G401 (cell line): ENCODE measurements at regions not wholly inside any gene's neighbourhood (a gene's known extent, or its start where the extent isn't known, plus 50 kb on each side); places are given as distances from the start of the nearest gene placed in this dataset.
"Not testable (repeated sequence)": the region's sequence is repeated elsewhere in the genome, so short reads cannot be mapped to it uniquely, and the experiment has no call there.

Experiments used
- DNase-seq: peaks from one replicate; pipeline ENCODE4 v3.0.0-alpha.2; 2015; ENCODE audit warnings: low spot score
- in situ Hi-C: cut with HindIII; loops from 2 replicates; pipeline ENCODE4 v1.10.0; 2016; ENCODE audit warnings: low sequenced_read_pairs, mixed read lengths

DNA sequence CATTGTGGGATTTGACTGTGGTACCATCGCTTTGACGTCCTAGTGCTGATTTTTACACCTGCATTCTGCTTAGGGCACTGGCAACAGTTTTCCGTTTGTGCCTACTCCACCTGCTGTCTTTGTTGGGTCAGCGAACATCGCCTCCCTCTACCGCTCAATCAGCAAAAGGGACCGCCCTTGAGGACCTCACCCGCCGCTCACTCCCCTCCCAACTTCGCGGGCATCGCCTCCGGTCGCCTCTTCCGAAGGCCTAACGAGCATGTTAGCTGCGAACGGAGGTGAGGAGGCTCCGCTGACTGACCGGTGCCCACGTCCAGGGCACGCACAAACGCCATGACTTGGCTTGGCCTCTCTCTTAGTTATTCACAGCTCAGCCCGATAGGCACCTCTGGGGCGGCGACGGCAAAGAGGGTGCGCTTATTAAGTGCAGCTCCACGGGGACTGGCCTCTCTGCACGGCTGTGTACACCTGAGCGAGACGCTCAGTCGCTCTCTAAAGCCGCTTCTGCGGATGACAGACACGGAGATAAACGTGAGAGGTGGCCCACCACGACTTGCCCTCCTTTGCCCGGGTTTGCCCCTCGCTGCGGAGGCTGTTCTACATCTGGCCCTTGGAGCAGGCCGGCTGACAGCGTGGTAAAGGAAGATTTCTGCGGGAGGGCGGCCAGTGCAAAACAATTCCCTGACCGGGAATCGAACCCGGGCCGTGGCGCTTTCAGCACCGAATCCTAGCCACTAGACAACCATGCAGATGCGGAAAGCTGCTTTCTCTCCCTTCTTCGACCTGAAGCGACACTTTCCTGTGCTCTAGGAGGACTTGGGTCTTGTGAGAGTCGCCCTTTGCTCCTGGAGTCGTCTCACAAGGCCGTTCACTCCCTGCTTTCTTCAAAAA is 179.5 kb downstream of the FAM72C start:
- in situ Hi-C loops, DNase-seq: not testable (repeated sequence)

- DNase-seq, in situ Hi-C loops: not testable (repeated sequence)
Measured at GRCh38 chr1:143786381-143786780, 185.4 kb downstream of the FAM72C start.

- in situ Hi-C loops, DNase-seq: not testable (repeated sequence)
Measured at GRCh38 chr1:143785883-143786282, 185.9 kb downstream of the FAM72C start.

DNA sequence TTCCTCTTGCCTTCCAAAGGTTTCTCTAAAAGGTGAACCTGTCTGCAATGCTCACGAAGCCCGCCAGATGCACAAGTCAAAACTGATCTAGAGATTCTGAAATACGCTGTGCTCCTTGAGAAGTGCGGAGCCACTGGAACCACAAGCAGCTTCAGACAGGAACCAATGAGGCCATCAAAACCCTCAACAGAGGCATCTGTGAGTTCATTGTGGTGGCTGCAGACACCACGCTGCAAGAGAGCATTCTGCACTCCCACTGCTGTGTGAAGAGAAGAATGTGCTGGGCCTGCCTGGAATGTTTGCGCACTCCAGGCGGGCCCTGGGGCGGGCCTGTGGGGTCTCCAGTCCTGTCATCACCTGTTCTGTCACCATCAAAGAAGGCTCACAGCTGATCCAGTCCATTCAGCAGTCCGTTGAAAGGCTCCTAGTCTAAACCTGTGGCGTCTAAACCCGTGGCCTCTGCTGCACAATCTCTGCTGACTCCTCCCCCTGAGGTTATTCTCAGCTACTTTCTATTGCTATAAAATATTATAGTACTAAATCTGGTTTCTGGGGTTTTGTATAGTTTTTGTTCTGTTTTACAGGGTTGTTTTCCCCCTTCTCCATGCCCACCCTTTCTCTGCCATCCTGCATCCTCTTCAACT is 187.4 kb downstream of the FAM72C start:
- DNase-seq, in situ Hi-C loops: not testable (repeated sequence)

DNA sequence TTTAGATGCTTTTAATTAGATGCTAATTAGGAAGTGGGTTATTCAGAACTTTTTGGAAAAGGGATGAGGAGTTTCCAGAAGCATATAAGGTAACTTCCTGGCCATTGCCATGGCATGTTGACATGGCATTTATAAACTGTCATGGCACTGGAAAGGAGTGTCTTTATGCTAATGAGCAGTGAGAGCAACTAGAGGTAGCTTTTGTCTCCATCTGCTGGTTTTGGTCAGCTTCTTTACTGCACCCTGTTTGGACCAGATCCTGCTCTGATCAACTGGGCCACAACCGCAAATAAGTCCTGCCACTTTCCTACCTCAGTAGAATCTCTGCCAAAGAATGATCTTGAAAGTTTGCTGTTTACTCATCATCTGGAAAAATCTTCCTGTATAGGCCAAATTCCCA is 193.6 kb downstream of the FAM72C start:
- DNase-seq, in situ Hi-C loops: not testable (repeated sequence)

- in situ Hi-C loops, DNase-seq: not testable (repeated sequence)
Measured at GRCh38 chr1:143764831-143765230, 207.0 kb downstream of the FAM72C start.

GRCh38 chr1:143760366-143760765 is 211.4 kb downstream of the FAM72C start:
- in situ Hi-C loops, DNase-seq: not testable (repeated sequence)

GRCh38 chr1:143755961-143756360 is 215.8 kb downstream of the FAM72C start:
- DNase-seq, in situ Hi-C loops: not testable (repeated sequence)

- in situ Hi-C loops: no loop called here
- DNase-seq: no peak
Measured at GRCh38 chr1:143748906-143749305, 222.9 kb downstream of the FAM72C start.

DNA sequence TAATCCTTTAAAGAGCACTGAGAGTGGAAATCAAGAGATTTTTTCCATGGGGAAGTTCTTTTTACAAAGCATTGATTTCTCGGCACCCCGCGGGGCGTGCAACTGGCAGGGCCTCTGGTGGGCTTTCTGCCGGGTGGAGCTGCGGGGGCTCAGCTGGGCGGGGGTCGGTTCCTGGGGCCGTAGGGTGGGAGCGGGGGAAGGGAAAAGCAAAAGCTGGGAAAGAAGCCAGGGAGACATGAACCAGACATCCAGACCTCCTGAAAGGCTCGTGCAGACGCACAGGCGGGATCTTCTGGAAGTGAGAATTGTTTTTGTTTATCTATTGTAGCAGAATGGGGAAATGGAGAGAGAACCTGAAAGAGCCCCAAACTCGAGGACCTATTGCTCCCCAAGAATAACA is 235.2 kb downstream of the FAM72C start:
- in situ Hi-C loops: no loop called here
- peak; percentile 28 for DNase-seq

GRCh38 chr1:143735764-143736461 is 235.9 kb downstream of the FAM72C start:
- in situ Hi-C loops: no loop called here
- peak; percentile 79 for DNase-seq

GRCh38 chr1:143734261-143734660 is 237.5 kb downstream of the FAM72C start:
- in situ Hi-C loops, DNase-seq: not testable (repeated sequence)

- in situ Hi-C loops, DNase-seq: not testable (repeated sequence)
Measured at GRCh38 chr1:143730890-143731289, 240.9 kb downstream of the FAM72C start.

DNA sequence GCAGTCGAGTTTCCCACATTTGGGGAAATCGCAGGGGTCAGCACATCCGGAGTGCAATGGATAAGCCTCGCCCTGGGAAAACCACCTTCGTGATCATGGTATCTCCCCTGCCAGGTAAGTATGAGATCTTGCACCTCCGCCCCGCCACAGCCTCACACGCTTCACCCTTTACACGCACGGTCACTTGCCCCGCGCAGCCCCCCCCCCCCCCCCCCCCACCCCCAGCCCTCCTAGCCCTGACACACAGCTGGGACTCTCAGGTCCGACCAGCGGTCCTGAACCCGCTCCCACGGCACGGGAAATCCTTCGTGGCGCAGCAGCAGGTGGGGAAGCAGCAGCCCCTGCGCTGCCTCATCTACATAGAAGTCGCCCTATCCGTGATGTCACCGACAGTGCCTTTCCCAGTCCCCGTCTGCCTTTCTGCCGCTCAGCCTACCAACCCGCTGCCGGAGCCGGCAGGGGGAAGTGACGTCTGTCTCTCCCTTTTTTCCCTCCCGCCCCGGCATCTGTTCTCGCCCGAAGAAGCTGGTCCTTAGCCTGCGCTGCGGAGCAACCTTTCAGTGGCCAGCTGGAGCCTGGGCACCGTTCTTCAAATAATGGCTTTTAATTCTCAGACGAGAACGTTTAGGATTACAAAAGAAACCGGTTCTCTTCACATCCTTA is 242.2 kb downstream of the FAM72C start:
- in situ Hi-C loops: not testable (repeated sequence)
- peak; percentile 36 for DNase-seq

- in situ Hi-C loops, DNase-seq: not testable (repeated sequence)
Measured at GRCh38 chr1:143728802-143729448, 242.9 kb downstream of the FAM72C start.

GRCh38 chr1:143727263-143727662 is 244.5 kb downstream of the FAM72C start:
- no peak for DNase-seq
- in situ Hi-C loops: no loop called here

DNA sequence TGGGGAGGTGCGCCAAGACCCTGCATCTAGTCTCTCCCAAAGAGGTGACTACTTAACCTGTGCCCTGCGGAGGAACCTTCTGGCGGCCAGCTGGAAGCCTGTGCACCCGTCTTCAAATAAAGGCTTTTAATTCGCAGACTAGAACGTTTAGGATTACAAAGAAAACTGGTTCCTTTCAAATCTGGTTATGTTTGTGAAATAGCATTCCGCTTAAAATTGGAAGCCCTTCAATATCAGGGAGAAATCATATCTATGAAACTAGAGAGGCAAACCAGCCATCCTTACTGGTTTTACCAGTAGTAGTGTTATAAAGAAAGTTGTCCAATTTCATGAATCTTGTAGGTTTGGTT is 250.8 kb downstream of the FAM72C start:
- in situ Hi-C loops: no loop called here
- no peak for DNase-seq

DNA sequence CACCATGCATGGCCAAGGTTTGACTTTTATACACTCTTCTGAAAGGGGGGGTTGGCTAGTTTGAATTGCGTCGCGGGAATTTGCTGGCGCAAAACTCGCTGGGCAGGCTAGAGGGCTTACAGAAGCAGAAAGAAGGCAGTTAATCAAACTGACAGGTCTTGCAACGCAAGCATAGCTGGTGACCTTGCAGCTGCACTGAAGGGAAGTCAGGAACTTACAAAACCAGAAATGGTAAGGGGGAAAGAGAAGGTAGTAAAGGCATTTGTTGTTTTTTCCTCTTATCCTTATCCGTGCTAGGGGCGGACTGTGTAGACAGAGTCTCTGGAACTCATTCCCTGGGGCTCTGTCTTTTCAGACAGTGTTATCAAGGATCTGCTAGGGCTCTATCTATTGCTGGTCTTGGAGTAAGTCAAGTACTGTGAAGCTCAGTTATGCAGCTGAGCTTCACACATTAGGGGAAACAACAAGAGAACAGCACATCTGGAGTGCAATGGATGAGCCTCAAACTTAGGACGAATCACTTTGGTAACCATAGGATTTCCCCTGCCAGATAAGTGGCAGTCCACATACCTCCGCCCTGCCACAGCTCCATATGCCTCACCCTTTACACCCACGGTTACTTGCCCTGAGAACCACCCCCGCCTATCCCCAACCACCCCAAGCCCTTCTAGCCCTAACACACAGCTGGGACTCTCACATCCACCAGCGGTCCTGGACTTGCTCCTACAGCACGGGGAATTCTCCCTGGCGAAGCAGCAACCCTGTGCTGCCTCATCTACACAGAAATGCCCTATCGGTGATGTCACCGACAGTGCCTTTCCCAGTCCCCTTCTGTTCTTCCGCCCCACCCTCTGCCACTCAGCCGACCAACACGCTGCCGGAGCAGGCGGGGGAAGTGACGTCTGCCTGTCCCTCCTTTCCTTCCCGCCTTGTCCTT is 251.4 kb downstream of the FAM72C start:
- in situ Hi-C loops: no loop called here

More for the DNA sequence above, 251.4 kb downstream of the FAM72C start:
- DNase-seq: peak; percentile 79
